ENCODE measurements at regions not wholly inside any gene's neighbourhood (a gene's known extent, or its start where the extent isn't known, plus 50 kb on each side); places are given as distances from the start of the nearest gene placed in this dataset.

GRCh38 chrX:131356725-131357124 is 67.6 kb upstream of the IGSF1 start:
- TF ChIP-seq CTCF (IDR thresholded peaks at IDR 0.05; ENCODE audit: unreplicated experiment) = no peak

GRCh38 chrX:131359611-131360010 is 70.5 kb upstream of the IGSF1 start:
- Mint-ChIP-seq H3K9me3 (ENCODE audit: unreplicated experiment) (no peaks in the 10 kb centered on the region), H3K4me1 (ENCODE audit: insufficient read depth, unreplicated experiment) (no peaks in the 10 kb centered on the region), H3K27ac (ENCODE audit: low read depth, unreplicated experiment) (no peak overlapping the region), H3K4me3 (ENCODE audit: unreplicated experiment) (no peak overlapping the region), H3K36me3 (ENCODE audit: insufficient read depth, unreplicated experiment) (no peaks in the 10 kb centered on the region), H3K27me3 (ENCODE audit: insufficient read depth, unreplicated experiment) (peaks cover 58% of the 10 kb centered on the region)
- no peak for TF ChIP-seq CTCF (IDR thresholded peaks at IDR 0.05; ENCODE audit: unreplicated experiment)
- no TSS peak for BruUV-seq (replicated peaks)
- intact Hi-C loops (cut with micrococcal nuclease) = loop anchor here (10.0 kb wide), 1 partner anchor 275 kb away; no protein-coding TSS in a partner anchor
- POLR2A ChIA-PET = no interaction called here
- CTCF ChIA-PET = no interaction called here
- DNase-seq (ENCODE audit: unreplicated experiment) = no peak

More at GRCh38 chrX:131356725-131357124, 67.6 kb upstream of the IGSF1 start:
- intact Hi-C loops (cut with micrococcal nuclease) = no loop called here
- Mint-ChIP-seq H3K4me3 (ENCODE audit: unreplicated experiment) (no peak overlapping the region), H3K9me3 (ENCODE audit: unreplicated experiment) (no peaks in the 10 kb centered on the region), H3K27ac (ENCODE audit: low read depth, unreplicated experiment) (no peak overlapping the region), H3K4me1 (ENCODE audit: insufficient read depth, unreplicated experiment) (no peaks in the 10 kb centered on the region), H3K36me3 (ENCODE audit: insufficient read depth, unreplicated experiment) (no peaks in the 10 kb centered on the region), H3K27me3 (ENCODE audit: insufficient read depth, unreplicated experiment) (peaks cover 76% of the 10 kb centered on the region)
- ChIA-PET POLR2A (no interaction called here), CTCF (interaction anchor here (0.9 kb wide), 1 partner anchor 10 kb away, joined by 3 read pairs; no protein-coding TSS in a partner anchor)
- no peak for DNase-seq (ENCODE audit: unreplicated experiment)
- no TSS peak for BruUV-seq (replicated peaks)

GRCh38 chrX:131365766-131366165 is 76.7 kb upstream of the IGSF1 start:
- no peak for DNase-seq (ENCODE audit: unreplicated experiment)
- Mint-ChIP-seq H3K36me3 (ENCODE audit: insufficient read depth, unreplicated experiment) (no peaks in the 10 kb centered on the region), H3K4me3 (ENCODE audit: unreplicated experiment) (no peak overlapping the region), H3K27me3 (ENCODE audit: insufficient read depth, unreplicated experiment) (peaks cover 70% of the 10 kb centered on the region), H3K27ac (ENCODE audit: low read depth, unreplicated experiment) (no peak overlapping the region), H3K4me1 (ENCODE audit: insufficient read depth, unreplicated experiment) (no peaks in the 10 kb centered on the region), H3K9me3 (ENCODE audit: unreplicated experiment) (no peaks in the 10 kb centered on the region)
- no peak for TF ChIP-seq CTCF (IDR thresholded peaks at IDR 0.05; ENCODE audit: unreplicated experiment)
- BruUV-seq (replicated peaks) = no TSS peak
- ChIA-PET POLR2A (no interaction called here), CTCF (interaction anchor here (0.7 to 1.8 kb wide), 8 partner anchors 13 to 390 kb away, joined by 3 to 11 read pairs (median 4); no protein-coding TSS in a partner anchor)
- intact Hi-C loops (cut with micrococcal nuclease) = loop anchor here (2.0 to 10.0 kb wide), 2 partner anchors 269 to 387 kb away; no protein-coding TSS in a partner anchor

GRCh38 chrX:131366407-131366806 is 77.3 kb upstream of the IGSF1 start:
- peaks cover 71% of the 10 kb centered on the region for H3K27me3 Mint-ChIP-seq (ENCODE audit: insufficient read depth, unreplicated experiment)
- H3K27ac Mint-ChIP-seq (ENCODE audit: low read depth, unreplicated experiment) = no peak overlapping the region
- no peaks in the 10 kb centered on the region for H3K9me3 Mint-ChIP-seq (ENCODE audit: unreplicated experiment)
- peak; percentile 5 for TF ChIP-seq CTCF (IDR thresholded peaks at IDR 0.05; ENCODE audit: unreplicated experiment)
- no peak overlapping the region for H3K4me3 Mint-ChIP-seq (ENCODE audit: unreplicated experiment)
- peak; percentile 9 for DNase-seq (ENCODE audit: unreplicated experiment)
- no peaks in the 10 kb centered on the region for H3K4me1 Mint-ChIP-seq (ENCODE audit: insufficient read depth, unreplicated experiment)
- ChIA-PET POLR2A (no interaction called here), CTCF (interaction anchor here (0.6 to 1.8 kb wide), 7 partner anchors 10 to 391 kb away, joined by 3 to 11 read pairs (median 3); no protein-coding TSS in a partner anchor)
- BruUV-seq (replicated peaks) = no TSS peak
- intact Hi-C loops (cut with micrococcal nuclease) = loop anchor here (2.0 to 10.0 kb wide), 2 partner anchors 268 to 388 kb away; no protein-coding TSS in a partner anchor
- H3K36me3 Mint-ChIP-seq (ENCODE audit: insufficient read depth, unreplicated experiment) = no peaks in the 10 kb centered on the region

Data from MCF 10A (cell line).